ENCODE measurements at regions not wholly inside any gene's neighbourhood (a gene's known extent, or its start where the extent isn't known, plus 50 kb on each side); places are given as distances from the start of the nearest gene placed in this dataset.
"Not testable (repeated sequence)": the region's sequence is repeated elsewhere in the genome, so short reads cannot be mapped to it uniquely, and the experiment has no call there.

- DNase-seq (ENCODE audit: low read depth): not testable (repeated sequence)
Measured at GRCh38 chrY:18599606-18600005, 53.1 kb downstream of the HSFY1 start.

- not testable (repeated sequence) for DNase-seq (ENCODE audit: low read depth)
Measured at GRCh38 chrY:18601287-18601686, 54.8 kb downstream of the HSFY1 start.

GRCh38 chrY:18606251-18606650 lies 59.7 kb downstream of the HSFY1 start:
- not testable (repeated sequence) for DNase-seq (ENCODE audit: low read depth)

GRCh38 chrY:18608205-18608604 lies 61.7 kb downstream of the HSFY1 start:
- DNase-seq (ENCODE audit: low read depth): not testable (repeated sequence)

GRCh38 chrY:18615809-18616208 lies 69.3 kb downstream of the HSFY1 start:
- not testable (repeated sequence) for DNase-seq (ENCODE audit: low read depth)

- DNase-seq (ENCODE audit: low read depth): not testable (repeated sequence)
Measured at GRCh38 chrY:18629805-18630516, 83.4 kb downstream of the HSFY1 start.

GRCh38 chrY:18630571-18630970 lies 84.1 kb downstream of the HSFY1 start:
- DNase-seq (ENCODE audit: low read depth): not testable (repeated sequence)

GRCh38 chrY:18631610-18632009 lies 85.1 kb downstream of the HSFY1 start:
- not testable (repeated sequence) for DNase-seq (ENCODE audit: low read depth)

GRCh38 chrY:18650746-18651145 lies 104.2 kb downstream of the HSFY1 start:
- DNase-seq (ENCODE audit: low read depth): no peak

- no peak for DNase-seq (ENCODE audit: low read depth)
Measured at GRCh38 chrY:18664559-18664958, 109.0 kb downstream of the HSFY2 start.

- peak; percentile 6 for DNase-seq (ENCODE audit: low read depth)
Measured at GRCh38 chrY:18669790-18670189, 103.7 kb downstream of the HSFY2 start.

- no peak for DNase-seq (ENCODE audit: low read depth)
Measured at GRCh38 chrY:18671970-18672369, 101.6 kb downstream of the HSFY2 start.

GRCh38 chrY:18686027-18686426 lies 87.5 kb downstream of the HSFY2 start:
- DNase-seq (ENCODE audit: low read depth): not testable (repeated sequence)

- DNase-seq (ENCODE audit: low read depth): not testable (repeated sequence)
Measured at GRCh38 chrY:18688362-18688761, 85.2 kb downstream of the HSFY2 start.

GRCh38 chrY:18689420-18689819 lies 84.1 kb downstream of the HSFY2 start:
- DNase-seq (ENCODE audit: low read depth): not testable (repeated sequence)

GRCh38 chrY:18689890-18690593 lies 83.5 kb downstream of the HSFY2 start:
- DNase-seq (ENCODE audit: low read depth): not testable (repeated sequence)

- DNase-seq (ENCODE audit: low read depth): not testable (repeated sequence)
Measured at GRCh38 chrY:18696788-18697187, 76.7 kb downstream of the HSFY2 start.

GRCh38 chrY:18704198-18704597 lies 69.3 kb downstream of the HSFY2 start:
- DNase-seq (ENCODE audit: low read depth): not testable (repeated sequence)

GRCh38 chrY:18711785-18712184 lies 61.8 kb downstream of the HSFY2 start:
- not testable (repeated sequence) for DNase-seq (ENCODE audit: low read depth)

GRCh38 chrY:18713760-18714159 lies 59.8 kb downstream of the HSFY2 start:
- not testable (repeated sequence) for DNase-seq (ENCODE audit: low read depth)

GRCh38 chrY:18718714-18719113 lies 54.8 kb downstream of the HSFY2 start:
- not testable (repeated sequence) for DNase-seq (ENCODE audit: low read depth)

GRCh38 chrY:18720395-18720794 lies 53.1 kb downstream of the HSFY2 start:
- DNase-seq (ENCODE audit: low read depth): not testable (repeated sequence)

Measured in HT1080 (cell line).